Progenitor cell of endocrine pancreas (in vitro differentiated cells): ENCODE measurements at regions not wholly inside any gene's neighbourhood (a gene's known extent, or its start where the extent isn't known, plus 50 kb on each side); places are given as distances from the start of the nearest gene placed in this dataset.
"Not testable (repeated sequence)": the region's sequence is repeated elsewhere in the genome, so short reads cannot be mapped to it uniquely, and the experiment has no call there.

ENCODE experiments used
- DNase-seq: peaks from one replicate; pipeline ENCODE4 v3.0.0; 2021; ENCODE audit warnings: low spot score; ENCODE audit not compliant: unreplicated experiment
- H3K27ac Mint-ChIP-seq: 2 replicates; pipeline ENCODE4 v1.8.0; 2021; ENCODE audit warnings: mild to moderate bottlenecking, moderate library complexity, mixed read lengths
- H3K27me3 Mint-ChIP-seq: 2 replicates; pipeline ENCODE4 v1.8.0; 2021; ENCODE audit warnings: mixed read lengths
- H3K36me3 Mint-ChIP-seq: 2 replicates; pipeline ENCODE4 v1.8.0; 2022; ENCODE audit warnings: mixed read lengths; ENCODE audit not compliant: insufficient read depth
- H3K4me1 Mint-ChIP-seq: 2 replicates; pipeline ENCODE4 v1.8.0; 2021; ENCODE audit warnings: low read depth, mixed read lengths
- H3K4me3 Mint-ChIP-seq: 2 replicates; pipeline ENCODE4 v1.8.0; 2021; ENCODE audit warnings: low read depth, mild to moderate bottlenecking, moderate library complexity, mixed read lengths
- H3K9me3 Mint-ChIP-seq: 2 replicates; pipeline ENCODE4 v1.8.0; 2021; ENCODE audit warnings: low read depth, mixed read lengths
- TF ChIP-seq, protein P1 (sequence below): fragments of 200-600 bp; sonication (generic); IDR thresholded peaks from one replicate; pipeline ENCODE4 v1.5.0; 2021; ENCODE audit warnings: antibody characterized with exemption, mild to moderate bottlenecking; ENCODE audit not compliant: unreplicated experiment

DNA sequence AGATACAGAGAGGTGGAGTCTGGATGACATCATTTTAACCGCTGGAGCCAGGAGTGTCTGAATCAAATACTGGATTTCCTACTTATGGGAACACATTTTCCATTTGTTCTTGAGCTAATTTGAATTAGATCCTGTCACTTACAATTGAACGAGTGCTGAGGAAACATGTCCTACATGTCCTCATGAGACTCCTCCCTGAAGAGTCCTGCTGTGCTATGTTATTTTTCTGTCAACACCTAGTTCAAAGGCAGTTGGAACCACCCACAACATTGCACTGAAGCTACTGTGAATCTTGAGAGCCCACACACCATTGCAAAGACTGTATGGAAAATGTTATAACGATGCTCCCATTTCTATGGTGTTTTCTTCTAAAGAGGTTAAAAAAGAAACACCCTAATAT, 123.5 kb upstream of the CRBN start:
- H3K4me3 Mint-ChIP-seq = no peak overlapping the region
- peaks cover 16% of the 10 kb centered on the region for H3K4me1 Mint-ChIP-seq
- TF ChIP-seq, protein P1, sequence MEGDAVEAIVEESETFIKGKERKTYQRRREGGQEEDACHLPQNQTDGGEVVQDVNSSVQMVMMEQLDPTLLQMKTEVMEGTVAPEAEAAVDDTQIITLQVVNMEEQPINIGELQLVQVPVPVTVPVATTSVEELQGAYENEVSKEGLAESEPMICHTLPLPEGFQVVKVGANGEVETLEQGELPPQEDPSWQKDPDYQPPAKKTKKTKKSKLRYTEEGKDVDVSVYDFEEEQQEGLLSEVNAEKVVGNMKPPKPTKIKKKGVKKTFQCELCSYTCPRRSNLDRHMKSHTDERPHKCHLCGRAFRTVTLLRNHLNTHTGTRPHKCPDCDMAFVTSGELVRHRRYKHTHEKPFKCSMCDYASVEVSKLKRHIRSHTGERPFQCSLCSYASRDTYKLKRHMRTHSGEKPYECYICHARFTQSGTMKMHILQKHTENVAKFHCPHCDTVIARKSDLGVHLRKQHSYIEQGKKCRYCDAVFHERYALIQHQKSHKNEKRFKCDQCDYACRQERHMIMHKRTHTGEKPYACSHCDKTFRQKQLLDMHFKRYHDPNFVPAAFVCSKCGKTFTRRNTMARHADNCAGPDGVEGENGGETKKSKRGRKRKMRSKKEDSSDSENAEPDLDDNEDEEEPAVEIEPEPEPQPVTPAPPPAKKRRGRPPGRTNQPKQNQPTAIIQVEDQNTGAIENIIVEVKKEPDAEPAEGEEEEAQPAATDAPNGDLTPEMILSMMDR = no peak
- H3K36me3 Mint-ChIP-seq = no peaks in the 10 kb centered on the region
- DNase-seq = no peak
- H3K9me3 Mint-ChIP-seq = no peaks in the 10 kb centered on the region
- no peak overlapping the region for H3K27ac Mint-ChIP-seq
- peaks cover 12% of the 10 kb centered on the region for H3K27me3 Mint-ChIP-seq

DNA sequence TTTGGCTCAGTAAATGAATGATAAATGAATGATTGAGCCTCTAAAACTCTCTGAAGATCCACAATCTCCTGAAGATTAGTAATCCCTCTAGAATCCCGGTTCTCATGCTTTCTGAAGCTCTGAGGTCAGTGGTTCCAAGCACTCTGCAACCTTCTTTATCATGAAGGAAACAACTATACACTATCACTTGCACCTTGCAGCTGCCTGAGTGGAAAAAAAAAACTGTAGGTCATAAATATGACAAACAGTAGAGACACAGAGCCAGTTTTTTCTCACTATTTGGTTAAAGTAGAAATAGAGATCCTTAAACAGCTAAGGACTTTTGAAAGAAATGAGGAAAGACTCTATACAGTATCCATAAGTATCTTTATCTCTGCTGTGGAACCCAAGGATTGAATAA, 122.0 kb upstream of the CRBN start:
- H3K4me1 Mint-ChIP-seq = peaks cover 9% of the 10 kb centered on the region

DNA sequence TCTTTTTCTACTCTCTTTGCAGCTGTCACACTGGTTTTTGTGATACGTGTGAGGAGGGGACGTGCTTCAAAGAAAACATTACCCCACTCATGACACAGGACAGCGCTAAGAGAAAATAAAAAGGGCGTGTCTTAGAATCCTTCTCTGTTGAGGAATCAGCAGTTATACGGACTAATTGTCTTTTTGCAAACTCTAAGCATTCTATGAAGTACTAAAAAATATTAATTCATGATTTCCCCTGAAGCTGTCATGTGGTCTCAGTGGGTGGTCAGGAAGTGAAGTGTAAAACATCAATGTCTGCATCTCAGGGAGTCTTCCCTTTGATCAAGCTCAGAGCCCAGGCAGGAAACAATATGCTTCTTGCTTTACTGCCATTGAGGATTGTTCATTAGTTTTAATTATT, 117.5 kb upstream of the CRBN start:
- Mint-ChIP-seq H3K9me3 (peaks cover 29% of the 10 kb centered on the region), H3K4me1 (peaks cover 1% of the 10 kb centered on the region)
- DNase-seq = no peak

More for the DNA sequence above, 122.0 kb upstream of the CRBN start:
- H3K36me3 Mint-ChIP-seq = no peaks in the 10 kb centered on the region
- H3K9me3 Mint-ChIP-seq = no peaks in the 10 kb centered on the region
- DNase-seq = no peak
- no peak overlapping the region for H3K4me3 Mint-ChIP-seq
- TF ChIP-seq, protein P1 = no peak
- no peak overlapping the region for H3K27ac Mint-ChIP-seq
- H3K27me3 Mint-ChIP-seq = peaks cover 12% of the 10 kb centered on the region

DNA sequence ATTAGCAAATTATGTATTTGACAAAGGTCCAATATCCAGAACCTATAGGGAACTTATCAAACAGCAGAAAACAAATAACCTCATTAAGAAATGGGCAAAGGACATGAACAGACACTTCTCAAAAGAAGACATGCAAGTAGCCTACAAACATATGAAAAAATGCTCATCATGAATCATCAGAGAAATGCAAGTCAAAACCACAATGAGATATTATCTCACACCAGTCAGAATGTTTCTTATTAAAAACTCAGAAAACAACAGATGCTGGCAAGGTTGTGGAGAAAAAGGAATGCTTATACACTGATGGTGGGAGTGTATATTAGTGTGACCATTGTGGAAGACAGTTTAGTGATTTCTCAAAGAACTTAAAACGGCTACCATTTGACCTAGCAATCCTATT, 116.1 kb upstream of the CRBN start:
- H3K9me3 Mint-ChIP-seq = peaks cover 31% of the 10 kb centered on the region
- no peak for DNase-seq
- no peak overlapping the region for H3K4me3 Mint-ChIP-seq
- peaks cover 3% of the 10 kb centered on the region for H3K4me1 Mint-ChIP-seq
- H3K36me3 Mint-ChIP-seq = no peaks in the 10 kb centered on the region
- TF ChIP-seq, protein P1 = no peak
- peaks cover 2% of the 10 kb centered on the region for H3K27me3 Mint-ChIP-seq
- H3K27ac Mint-ChIP-seq = no peak overlapping the region

More for the DNA sequence above, 117.5 kb upstream of the CRBN start:
- Mint-ChIP-seq H3K27me3 (peaks cover 9% of the 10 kb centered on the region), H3K36me3 (no peaks in the 10 kb centered on the region), H3K27ac (no peak overlapping the region), H3K4me3 (no peak overlapping the region)
- TF ChIP-seq, protein P1 = no peak

DNA sequence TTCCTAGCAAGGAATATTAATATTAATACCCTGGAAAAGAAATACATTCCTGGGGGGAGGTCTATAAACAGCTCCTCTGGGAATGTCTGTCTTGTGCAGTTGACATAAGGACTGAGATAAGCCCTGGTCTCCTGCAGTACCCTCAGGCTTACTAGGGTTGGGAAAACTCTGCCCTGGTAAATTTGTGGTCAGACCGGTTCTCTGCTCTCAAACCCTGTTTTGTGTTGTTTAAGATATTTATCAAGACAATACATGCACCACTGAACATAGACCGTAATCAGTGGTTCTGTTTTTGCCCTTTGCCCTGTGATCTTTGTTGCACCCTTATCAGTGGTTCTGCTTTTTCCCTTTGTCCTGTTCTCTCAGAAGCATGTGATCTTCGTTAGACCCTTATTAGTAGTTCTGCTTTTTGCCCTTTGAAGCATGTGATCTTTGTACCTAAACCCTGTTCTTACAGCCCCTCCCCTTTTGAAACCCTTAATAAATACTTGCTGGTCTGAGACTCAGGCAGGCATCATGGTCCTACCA, 112.3 kb upstream of the CRBN start:
- not testable (repeated sequence) for H3K27ac Mint-ChIP-seq, H3K27me3 Mint-ChIP-seq, H3K36me3 Mint-ChIP-seq, H3K4me1 Mint-ChIP-seq, H3K4me3 Mint-ChIP-seq, DNase-seq
- peaks cover 34% of the 10 kb centered on the region for H3K9me3 Mint-ChIP-seq

DNA sequence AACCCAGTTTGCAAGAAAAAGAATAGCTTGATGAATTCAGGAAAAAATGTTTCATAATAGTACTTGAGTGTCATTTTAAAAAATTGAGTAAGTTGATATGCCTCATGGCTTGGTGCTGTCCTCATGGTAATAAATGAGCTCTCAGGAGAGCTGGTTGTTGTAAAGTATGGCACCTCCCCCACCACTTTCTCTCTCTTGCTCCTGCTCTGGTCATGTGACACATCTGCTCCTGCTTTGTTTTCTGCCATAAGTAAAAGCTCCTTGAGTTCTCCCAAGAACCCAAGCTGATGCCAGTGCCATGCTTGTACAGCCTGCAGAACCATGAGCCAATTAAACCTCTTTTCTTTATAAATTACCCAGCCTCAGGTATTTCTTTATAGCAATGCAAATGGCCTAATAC, 108.8 kb upstream of the CRBN start:
- Mint-ChIP-seq H3K9me3 (peaks cover 18% of the 10 kb centered on the region), H3K36me3 (no peaks in the 10 kb centered on the region), H3K27ac (no peak overlapping the region), H3K4me3 (no peak overlapping the region), H3K4me1 (peaks cover 6% of the 10 kb centered on the region), H3K27me3 (no peaks in the 10 kb centered on the region)
- TF ChIP-seq, protein P1 = no peak
- DNase-seq = no peak
